WTC11 (cell line): ENCODE measurements at regions not wholly inside any gene's neighbourhood (a gene's known extent, or its start where the extent isn't known, plus 50 kb on each side); places are given as distances from the start of the nearest gene placed in this dataset.

Source experiments
- ATAC-seq: fragments of 200-7000 bp; cut with Tn5 transposase; 2 replicates; pipeline ENCODE4 v1.10.0; 2021; ENCODE audit warnings: mild to moderate bottlenecking, moderate library complexity
- CTCF ChIA-PET: fragments of 300-600 bp; sonication (Branson Sonifier 250); formaldehyde crosslinking; loops from one replicate; lab custom pipeline; 2021; ENCODE audit warnings: antibody characterized with exemption; lab: Charles Lee
- POLR2A ChIA-PET: fragments of 350-600 bp; sonication (Branson Sonifier 250); formaldehyde crosslinking; loops from one replicate; lab custom pipeline; 2021; ENCODE audit warnings: antibody characterized with exemption; lab: Charles Lee
- DNase-seq: peaks from one replicate; pipeline ENCODE4 v3.0.0; 2021; ENCODE audit warnings: low spot score
- H3K27ac Mint-ChIP-seq: 2 replicates; pipeline ENCODE4 v1.8.0; 2021; ENCODE audit warnings: mixed read lengths
- H3K27me3 Mint-ChIP-seq: 2 replicates; pipeline ENCODE4 v1.8.0; 2021; ENCODE audit warnings: low read depth, mild to moderate bottlenecking, moderate library complexity, mixed read lengths
- H3K36me3 Mint-ChIP-seq: 2 replicates; pipeline ENCODE4 v1.8.0; 2021; ENCODE audit warnings: mixed read lengths
- H3K4me1 Mint-ChIP-seq: 2 replicates; pipeline ENCODE4 v1.8.0; 2022; ENCODE audit warnings: mixed read lengths
- H3K4me3 Mint-ChIP-seq: 2 replicates; pipeline ENCODE4 v1.8.0; 2021; ENCODE audit warnings: mild to moderate bottlenecking, moderate library complexity, mixed read lengths
- H3K9me3 Mint-ChIP-seq: 2 replicates; pipeline ENCODE4 v1.8.0; 2021; ENCODE audit warnings: mixed read lengths
- AR ChIP-seq: fragments of 250-450 bp; sonication (Bioruptor Pico); IDR thresholded peaks from 2 replicates; pipeline ENCODE4 v1.9.0; 2021; ENCODE audit warnings: mild to moderate bottlenecking
- ARID4B ChIP-seq: sonication (generic); formaldehyde crosslinking; IDR thresholded peaks from 2 replicates; pipeline ENCODE4 v1.8.0; 2023; ENCODE audit warnings: missing genetic modification reagents, mild to moderate bottlenecking, borderline replicate concordance
- E2F1 ChIP-seq: sonication (generic); formaldehyde crosslinking; IDR thresholded peaks from 2 replicates; pipeline ENCODE4 v1.8.0; 2022; ENCODE audit warnings: mild to moderate bottlenecking, missing genetic modification reagents
- E2F5 ChIP-seq: sonication (generic); formaldehyde crosslinking; IDR thresholded peaks from 2 replicates; pipeline ENCODE4 v1.8.1; 2022; ENCODE audit warnings: mild to moderate bottlenecking, moderate library complexity, missing genetic modification reagents
- ESRRA ChIP-seq: sonication (generic); formaldehyde crosslinking; IDR thresholded peaks from 2 replicates; pipeline ENCODE4 v1.8.1; 2022; ENCODE audit warnings: mild to moderate bottlenecking, missing genetic modification reagents, borderline replicate concordance
- FOXJ3 ChIP-seq: sonication (generic); formaldehyde crosslinking; IDR thresholded peaks from 2 replicates; pipeline ENCODE4 v1.9.0; 2021; ENCODE audit warnings: missing genetic modification reagents, mild to moderate bottlenecking, borderline replicate concordance
- FOXK1 ChIP-seq: sonication (generic); formaldehyde crosslinking; IDR thresholded peaks from 2 replicates; pipeline ENCODE4 v1.8.0; 2022; ENCODE audit warnings: mild to moderate bottlenecking, moderate library complexity, missing genetic modification reagents
- IRF2 ChIP-seq: sonication (generic); formaldehyde crosslinking; IDR thresholded peaks from 2 replicates; pipeline ENCODE4 v1.8.0; 2022; ENCODE audit warnings: low read depth, missing genetic modification reagents, borderline replicate concordance
- NR3C1 ChIP-seq: sonication (generic); formaldehyde crosslinking; conservative IDR thresholded peaks from 2 replicates; pipeline ENCODE4 v1.8.1; 2023; ENCODE audit warnings: low read depth, mild to moderate bottlenecking, missing genetic modification reagents
- PREB ChIP-seq: sonication (generic); formaldehyde crosslinking; IDR thresholded peaks from 2 replicates; pipeline ENCODE4 v1.8.1; 2022; ENCODE audit warnings: mild to moderate bottlenecking, missing genetic modification reagents, moderate library complexity, borderline replicate concordance
- RELA ChIP-seq: sonication (generic); formaldehyde crosslinking; IDR thresholded peaks from 2 replicates; pipeline ENCODE4 v1.8.1; 2022; ENCODE audit warnings: missing genetic modification reagents, mild to moderate bottlenecking, borderline replicate concordance
- RORB ChIP-seq: fragments of 250-450 bp; sonication (Bioruptor Pico); IDR thresholded peaks from 2 replicates; pipeline ENCODE4 v1.9.0; 2021; ENCODE audit warnings: mild to moderate bottlenecking
- TEAD1 ChIP-seq: sonication (generic); formaldehyde crosslinking; IDR thresholded peaks from 2 replicates; pipeline ENCODE4 v1.8.0; 2022; ENCODE audit warnings: mild to moderate bottlenecking, missing genetic modification reagents
- TP53 ChIP-seq: sonication (generic); formaldehyde crosslinking; IDR thresholded peaks from 2 replicates; pipeline ENCODE4 v1.8.1; 2023; ENCODE audit warnings: mild to moderate bottlenecking, missing genetic modification reagents
- ZNF263 ChIP-seq: sonication (generic); formaldehyde crosslinking; IDR thresholded peaks from 2 replicates; pipeline ENCODE4 v1.8.1; 2022; ENCODE audit warnings: low read depth, mild to moderate bottlenecking, moderate library complexity, missing genetic modification reagents
- ZNF317 ChIP-seq: sonication (generic); formaldehyde crosslinking; IDR thresholded peaks from 2 replicates; pipeline ENCODE4 v1.8.1; 2023; ENCODE audit warnings: low read depth, mild to moderate bottlenecking, moderate library complexity, missing genetic modification reagents, borderline replicate concordance
- ZSCAN18 ChIP-seq: fragments of 250-450 bp; sonication (Bioruptor Pico); IDR thresholded peaks from 2 replicates; pipeline ENCODE4 v2.1.2; 2022; ENCODE audit warnings: mild to moderate bottlenecking, moderate library complexity

GRCh38 chr2:52852006-52852405 lies 915.6 kb upstream of the CHAC2 start:
- DNase-seq, result no peak
- Mint-ChIP-seq H3K9me3 (peaks cover 44% of the 10 kb centered on the region), H3K27me3 (no peaks in the 10 kb centered on the region), H3K36me3 (peaks cover 27% of the 10 kb centered on the region), H3K27ac (no peak overlapping the region), H3K4me1 (no peaks in the 10 kb centered on the region), H3K4me3 (no peak overlapping the region)
- CTCF ChIA-PET, result no interaction called here
- no peak for ATAC-seq
- POLR2A ChIA-PET, result no interaction called here
- no peak for TF ChIP-seq E2F1 (CRISPR knock-in tag)
- no peak for TF ChIP-seq E2F5
- TF ChIP-seq TEAD1, result no peak
- no peak for TF ChIP-seq ESRRA (CRISPR knock-in tag)
- TF ChIP-seq IRF2 (CRISPR knock-in tag), result no peak
- TF ChIP-seq AR, result no peak
- TF ChIP-seq ZNF263, result no peak
- no peak for TF ChIP-seq FOXK1 (CRISPR knock-in tag)

GRCh38 chr2:52844701-52845423 lies 922.7 kb upstream of the CHAC2 start:
- peaks cover 24% of the 10 kb centered on the region for H3K9me3 Mint-ChIP-seq
- no peak for TF ChIP-seq PREB
- TF ChIP-seq ZSCAN18 (CRISPR knock-in tag), result no peak
- TF ChIP-seq FOXJ3 (CRISPR knock-in tag), result no peak
- no peak for TF ChIP-seq NR3C1 (CRISPR knock-in tag)
- no peak for TF ChIP-seq TP53 (CRISPR knock-in tag)
- TF ChIP-seq RORB (CRISPR knock-in tag), result no peak
- TF ChIP-seq ZNF317 (CRISPR knock-in tag), result no peak
- no peak for TF ChIP-seq ARID4B (CRISPR knock-in tag)
- TF ChIP-seq RELA (CRISPR knock-in tag), result no peak
- TF ChIP-seq, all 79 proteins: peak for 0
- peaks cover 4% of the 10 kb centered on the region for H3K4me1 Mint-ChIP-seq
- no peak overlapping the region for H3K4me3 Mint-ChIP-seq
- ATAC-seq (no peak), DNase-seq (no peak)
- peaks cover 5% of the 10 kb centered on the region for H3K36me3 Mint-ChIP-seq
- H3K27ac Mint-ChIP-seq, result peak overlapping the region; percentile 18; the same call in 1 of the 2 replicates
- ChIA-PET CTCF (interaction anchor here (1.0 kb wide), 1 partner anchor 23 kb away, joined by 3 read pairs; no protein-coding TSS in a partner anchor), POLR2A (no interaction called here)
- no peaks in the 10 kb centered on the region for H3K27me3 Mint-ChIP-seq
